ENCODE measurements at regions not wholly inside any gene's neighbourhood (a gene's known extent, or its start where the extent isn't known, plus 50 kb on each side); places are given as distances from the start of the nearest gene placed in this dataset.

DNA sequence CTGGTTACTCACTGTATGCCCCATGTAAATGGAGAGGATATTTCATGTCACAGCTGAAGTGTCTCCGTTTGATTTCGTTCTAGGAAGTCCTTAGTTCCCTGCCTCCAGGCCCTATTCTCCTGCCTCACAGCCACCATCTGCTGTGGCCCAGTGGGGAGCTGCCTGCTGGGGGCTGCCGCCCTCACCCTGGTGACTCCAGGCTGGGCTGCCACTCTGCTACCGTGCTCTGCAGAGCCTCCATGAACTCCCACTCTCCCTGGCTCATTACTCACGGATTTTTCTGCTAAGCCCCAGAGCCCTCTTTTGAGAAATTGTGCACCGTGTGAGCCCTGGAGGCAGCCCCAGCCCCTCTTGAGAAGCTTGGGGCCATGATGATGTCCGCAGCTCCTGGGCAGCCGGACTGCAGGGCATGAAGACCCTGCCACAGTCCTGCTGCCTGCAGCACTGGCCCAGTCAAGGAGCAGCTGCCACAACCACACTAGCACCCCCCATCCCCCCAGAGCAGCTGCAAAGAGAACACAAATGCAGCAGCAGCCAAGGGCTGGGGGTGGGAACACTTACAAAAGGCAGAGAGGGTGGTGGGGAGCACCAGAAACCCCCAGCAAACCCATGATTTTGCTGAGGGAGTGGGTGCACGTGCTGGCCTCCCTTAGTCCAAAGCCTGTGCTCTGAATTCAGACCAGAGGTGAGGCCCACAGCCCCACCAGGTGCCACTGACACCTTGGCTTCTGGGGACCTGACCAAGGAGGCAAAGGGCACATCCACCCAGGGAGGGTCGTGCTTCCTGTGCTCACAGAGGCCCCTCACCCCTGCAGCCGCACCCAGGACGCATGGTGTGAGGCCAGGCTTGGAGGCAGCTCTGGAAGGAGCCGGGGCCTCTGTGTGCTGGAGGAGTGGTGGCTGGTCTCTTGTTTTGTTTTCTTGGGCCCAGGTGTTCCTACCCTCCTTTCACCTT is 270.2 kb upstream of the RAB6C start:
- no peak overlapping the region for H3K9ac ChIP-seq (ENCODE audit: low read length in 5 of 5)

DNA sequence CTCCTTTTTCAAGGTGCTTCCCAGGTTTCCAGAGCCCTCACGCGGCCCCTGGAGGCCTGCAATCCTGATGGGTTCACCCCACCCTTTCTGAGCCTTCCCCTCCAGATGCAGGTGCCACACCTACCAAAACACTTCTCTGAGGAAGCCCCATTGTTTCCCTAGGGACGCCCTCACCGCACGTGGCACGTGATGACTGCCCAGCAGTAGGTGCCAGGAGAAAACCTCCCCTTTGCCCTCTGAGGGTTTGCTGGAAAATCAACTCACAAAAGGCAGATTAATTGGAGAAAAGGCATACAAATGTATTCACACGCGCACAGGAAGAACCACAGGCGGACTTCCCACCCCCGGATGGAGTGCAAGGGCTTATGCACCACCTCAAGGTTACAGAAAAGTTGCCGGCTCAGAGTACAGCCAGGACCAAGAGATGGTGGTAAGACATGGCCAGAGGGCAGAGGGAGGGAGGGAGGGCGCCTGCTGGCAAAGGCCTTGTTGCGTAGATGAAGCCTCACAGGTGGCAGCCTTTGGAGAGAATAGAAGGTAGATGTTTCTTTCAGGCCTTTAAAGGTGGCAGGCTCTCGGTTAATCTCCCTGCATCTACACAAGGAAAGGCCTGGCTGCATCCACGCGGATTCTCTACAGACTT is 269.4 kb upstream of the RAB6C start:
- Histone ChIP-seq H3K27ac (ENCODE audit: low read depth, low read length) (no peak overlapping the region), H3K36me3 (ENCODE audit: control insufficient read depth in 5 of 5, insufficient read depth in 5 of 5, low read length in 5 of 5) (no peaks in the 10 kb centered on the region), H3K27me3 (ENCODE audit: control insufficient read depth in 5 of 5, insufficient read depth in 4 of 5, low read length in 5 of 5) (peaks cover 0 to 4% (median 0%) of the 10 kb centered on the region in 5 donors), H3K9me3 (ENCODE audit: control insufficient read depth in 5 of 5, low read length in 5 of 5) (no peaks in the 10 kb centered on the region), H3K9ac (ENCODE audit: low read length in 5 of 5) (no peak overlapping the region), H3K4me1 (ENCODE audit: control insufficient read depth in 5 of 5, insufficient read depth in 5 of 5, low read length in 5 of 5) (peaks cover 0 to 10% (median 7%) of the 10 kb centered on the region in 5 donors), H3K4me3 (ENCODE audit: low read depth in 1 of 5, low read length in 5 of 5) (no peak overlapping the region)

More for the DNA sequence above, 270.2 kb upstream of the RAB6C start:
- Histone ChIP-seq H3K9me3 (ENCODE audit: control insufficient read depth in 5 of 5, low read length in 5 of 5) (no peaks in the 10 kb centered on the region), H3K4me3 (ENCODE audit: low read depth in 1 of 5, low read length in 5 of 5) (no peak overlapping the region), H3K27me3 (ENCODE audit: control insufficient read depth in 5 of 5, insufficient read depth in 4 of 5, low read length in 5 of 5) (peaks cover 0 to 4% (median 0%) of the 10 kb centered on the region in 5 donors), H3K4me1 (ENCODE audit: control insufficient read depth in 5 of 5, insufficient read depth in 5 of 5, low read length in 5 of 5) (peaks cover 0 to 10% (median 7%) of the 10 kb centered on the region in 5 donors), H3K36me3 (ENCODE audit: control insufficient read depth in 5 of 5, insufficient read depth in 5 of 5, low read length in 5 of 5) (no peaks in the 10 kb centered on the region), H3K27ac (ENCODE audit: low read depth, low read length) (no peak overlapping the region)

DNA sequence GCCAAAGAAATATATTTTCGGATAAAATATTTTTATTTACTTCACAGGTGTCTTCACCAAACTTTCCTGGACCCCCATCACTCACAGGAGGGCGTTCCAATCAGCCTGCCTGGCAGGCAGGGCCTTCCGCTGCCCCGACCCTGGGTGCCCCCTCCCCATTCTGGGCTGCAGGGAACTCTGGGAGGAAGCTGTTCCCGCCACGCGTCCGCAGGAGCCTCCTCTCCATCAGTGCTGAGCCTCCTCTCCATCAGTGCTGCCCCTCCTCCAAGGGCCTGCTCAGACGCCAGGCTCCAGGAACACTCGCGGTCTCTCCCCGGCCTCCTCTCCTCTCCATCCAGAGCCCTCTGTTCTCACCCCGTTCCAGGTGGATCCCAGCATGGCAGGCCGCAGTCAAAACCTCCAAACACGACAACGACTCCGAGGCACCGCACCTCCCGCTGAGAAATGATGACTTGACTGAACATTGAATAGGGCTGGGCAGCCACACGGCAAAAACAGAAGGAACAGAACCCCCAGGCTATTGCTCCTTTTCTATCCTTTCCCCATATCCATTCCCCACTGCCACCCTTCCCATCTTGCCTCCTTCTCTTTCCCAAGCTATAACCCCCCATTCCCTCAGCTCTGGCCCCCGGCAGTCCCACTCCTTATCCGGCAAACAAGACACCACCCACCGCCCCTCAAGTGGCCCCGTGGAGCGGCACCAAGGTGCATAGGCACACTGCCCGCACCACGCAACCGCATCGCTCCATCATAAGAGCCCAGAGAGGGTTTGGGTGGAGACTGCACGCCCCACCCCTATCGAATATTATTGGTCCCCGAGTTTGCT is 268.6 kb upstream of the RAB6C start:
- Histone ChIP-seq H3K4me1 (ENCODE audit: control insufficient read depth in 5 of 5, insufficient read depth in 5 of 5, low read length in 5 of 5) (peaks cover 0 to 10% (median 7%) of the 10 kb centered on the region in 5 donors), H3K27ac (ENCODE audit: low read depth, low read length) (no peak overlapping the region), H3K9me3 (ENCODE audit: control insufficient read depth in 5 of 5, low read length in 5 of 5) (no peaks in the 10 kb centered on the region), H3K9ac (ENCODE audit: low read length in 5 of 5) (no peak overlapping the region), H3K27me3 (ENCODE audit: control insufficient read depth in 5 of 5, insufficient read depth in 4 of 5, low read length in 5 of 5) (peaks cover 0 to 4% (median 0%) of the 10 kb centered on the region in 5 donors), H3K36me3 (ENCODE audit: control insufficient read depth in 5 of 5, insufficient read depth in 5 of 5, low read length in 5 of 5) (no peaks in the 10 kb centered on the region), H3K4me3 (ENCODE audit: low read depth in 1 of 5, low read length in 5 of 5) (no peak overlapping the region)

DNA sequence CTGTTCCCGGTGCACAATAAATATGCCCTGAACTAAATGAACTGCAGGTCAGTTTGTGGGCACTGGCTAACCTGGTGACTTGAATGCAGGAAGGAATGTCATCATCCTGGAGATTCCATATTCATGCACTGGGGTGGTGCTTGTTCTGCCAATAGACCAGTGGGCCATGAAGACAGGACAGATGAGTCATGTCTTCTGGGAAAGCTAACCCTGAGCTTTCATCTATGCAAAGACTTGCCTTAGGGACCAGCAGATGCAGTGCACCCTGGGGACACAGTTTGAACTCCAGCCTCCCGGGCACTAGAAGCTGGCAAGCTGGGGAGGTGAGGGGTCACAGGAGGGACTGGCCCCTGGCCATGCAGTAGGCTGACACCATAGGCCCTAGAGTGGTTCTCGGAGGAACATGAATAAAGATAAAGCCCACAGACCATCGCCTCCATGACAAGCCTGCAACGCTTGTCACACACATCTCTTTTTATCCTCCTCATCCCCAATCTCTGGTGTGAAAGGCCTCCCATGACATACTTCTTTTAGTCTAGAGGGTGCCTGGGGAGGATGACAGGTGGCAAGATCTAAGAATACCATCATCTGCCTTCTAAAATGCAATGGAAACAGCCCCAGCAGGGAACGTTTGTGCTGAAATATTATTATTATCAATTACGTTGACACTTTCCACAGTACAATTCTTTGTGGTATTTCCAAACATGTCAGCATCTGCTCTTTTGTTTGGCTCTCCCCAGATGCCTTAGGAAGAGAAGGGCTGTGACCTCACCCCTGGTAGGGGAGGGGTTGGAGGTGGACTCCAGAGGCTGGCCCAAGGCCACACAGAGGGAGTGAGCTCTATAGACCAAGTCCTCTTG is 267.4 kb upstream of the RAB6C start:
- Histone ChIP-seq H3K36me3 (ENCODE audit: control insufficient read depth in 5 of 5, insufficient read depth in 5 of 5, low read length in 5 of 5) (no peaks in the 10 kb centered on the region), H3K9ac (ENCODE audit: low read length in 5 of 5) (no peak overlapping the region), H3K4me3 (ENCODE audit: low read depth in 1 of 5, low read length in 5 of 5) (no peak overlapping the region), H3K4me1 (ENCODE audit: control insufficient read depth in 5 of 5, insufficient read depth in 5 of 5, low read length in 5 of 5) (peaks cover 0 to 10% (median 7%) of the 10 kb centered on the region in 5 donors), H3K9me3 (ENCODE audit: control insufficient read depth in 5 of 5, low read length in 5 of 5) (no peaks in the 10 kb centered on the region), H3K27me3 (ENCODE audit: control insufficient read depth in 5 of 5, insufficient read depth in 4 of 5, low read length in 5 of 5) (peaks cover 0 to 4% (median 4%) of the 10 kb centered on the region in 5 donors), H3K27ac (ENCODE audit: low read depth, low read length) (no peak overlapping the region)

DNA sequence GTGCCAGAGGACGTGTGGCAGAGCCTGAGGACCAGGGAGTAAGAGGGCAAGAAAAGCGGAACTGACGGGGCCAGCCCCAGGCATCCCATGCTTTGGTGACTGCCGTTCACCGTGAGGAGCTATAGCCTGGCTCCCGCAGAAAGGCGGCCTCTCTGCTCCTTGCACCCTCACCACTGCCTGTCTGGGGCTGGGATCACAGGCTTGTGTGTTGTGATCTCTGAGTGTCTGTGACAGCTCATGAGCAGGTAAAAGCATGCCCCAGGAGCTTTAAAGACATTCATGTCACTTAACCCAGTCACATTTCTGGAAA is 266.8 kb upstream of the RAB6C start:
- Histone ChIP-seq H3K36me3 (ENCODE audit: control insufficient read depth in 5 of 5, insufficient read depth in 5 of 5, low read length in 5 of 5) (no peaks in the 10 kb centered on the region), H3K9me3 (ENCODE audit: control insufficient read depth in 5 of 5, low read length in 5 of 5) (no peaks in the 10 kb centered on the region), H3K9ac (ENCODE audit: low read length in 5 of 5) (no peak overlapping the region), H3K27ac (ENCODE audit: low read depth, low read length) (no peak overlapping the region), H3K27me3 (ENCODE audit: control insufficient read depth in 5 of 5, insufficient read depth in 4 of 5, low read length in 5 of 5) (peaks cover 0 to 9% (median 4%) of the 10 kb centered on the region in 5 donors), H3K4me1 (ENCODE audit: control insufficient read depth in 5 of 5, insufficient read depth in 5 of 5, low read length in 5 of 5) (peaks cover 0 to 10% (median 7%) of the 10 kb centered on the region in 5 donors), H3K4me3 (ENCODE audit: low read depth in 1 of 5, low read length in 5 of 5) (no peak overlapping the region)

DNA sequence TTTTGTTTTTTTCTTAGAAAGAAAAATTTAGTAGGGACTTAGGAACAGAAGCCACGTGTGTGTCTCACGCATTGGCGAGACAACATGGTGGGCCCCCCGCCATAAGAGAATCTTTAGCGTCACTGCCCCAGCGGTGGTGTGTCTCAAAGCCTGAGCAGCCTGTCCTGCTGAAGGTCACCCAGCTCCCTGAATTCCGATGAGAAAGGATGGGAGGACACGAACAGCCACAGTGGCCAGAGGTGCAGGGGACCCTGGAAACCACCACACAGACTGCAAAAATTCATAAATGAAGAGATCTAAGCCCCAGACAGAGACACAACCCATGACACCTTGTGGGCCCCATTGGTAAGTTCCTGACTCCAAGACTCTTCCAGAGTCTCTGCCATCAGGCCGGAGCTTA is 266.1 kb upstream of the RAB6C start:
- Histone ChIP-seq H3K4me3 (ENCODE audit: low read depth in 1 of 5, low read length in 5 of 5) (no peak overlapping the region), H3K27ac (ENCODE audit: low read depth, low read length) (no peak overlapping the region), H3K4me1 (ENCODE audit: control insufficient read depth in 5 of 5, insufficient read depth in 5 of 5, low read length in 5 of 5) (peaks cover 0 to 10% (median 7%) of the 10 kb centered on the region in 5 donors), H3K36me3 (ENCODE audit: control insufficient read depth in 5 of 5, insufficient read depth in 5 of 5, low read length in 5 of 5) (no peaks in the 10 kb centered on the region), H3K9ac (ENCODE audit: low read length in 5 of 5) (no peak overlapping the region), H3K27me3 (ENCODE audit: control insufficient read depth in 5 of 5, insufficient read depth in 4 of 5, low read length in 5 of 5) (peaks cover 0 to 12% (median 4%) of the 10 kb centered on the region in 5 donors), H3K9me3 (ENCODE audit: control insufficient read depth in 5 of 5, low read length in 5 of 5) (no peaks in the 10 kb centered on the region)

DNA sequence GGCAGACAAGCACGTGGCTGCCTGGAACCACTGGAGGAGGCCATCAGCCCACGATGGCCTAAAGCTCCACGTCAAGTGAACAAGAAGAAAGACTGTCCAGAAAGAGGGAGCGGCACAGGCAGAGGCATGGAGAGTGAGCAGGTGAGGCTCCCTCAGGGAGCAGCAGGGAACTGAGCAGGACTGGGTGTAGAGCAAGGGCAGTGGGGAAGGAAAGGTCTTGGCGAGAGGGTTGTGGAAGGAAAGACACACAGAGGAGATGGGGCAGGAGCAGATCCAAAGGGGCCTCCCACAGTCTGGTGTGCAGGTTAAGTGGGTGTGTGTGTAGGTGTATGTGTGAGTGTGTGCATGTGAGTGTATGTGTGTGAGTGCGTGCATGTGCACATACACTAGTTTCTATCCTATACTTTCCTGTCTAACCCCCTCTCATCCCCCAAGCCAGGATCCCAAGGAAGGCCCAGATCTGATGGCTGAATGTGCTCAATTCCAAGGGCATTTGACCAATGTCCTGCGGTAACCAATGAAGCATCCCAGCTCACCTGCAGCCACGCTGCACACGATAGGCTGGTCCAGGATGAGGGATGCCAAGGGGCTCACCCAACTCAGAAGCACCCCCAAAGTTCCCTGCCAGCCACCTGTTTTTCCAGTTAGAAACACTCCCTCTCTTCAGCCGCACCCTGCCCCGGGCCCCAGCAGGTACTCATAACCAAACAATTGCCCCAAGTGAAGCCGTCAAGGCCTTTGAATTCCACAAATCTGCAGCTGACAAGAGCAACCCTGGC is 262.5 kb upstream of the RAB6C start:
- peaks cover 0 to 4% (median 2%) of the 10 kb centered on the region in 5 donors for H3K4me1 ChIP-seq (ENCODE audit: control insufficient read depth in 5 of 5, insufficient read depth in 5 of 5, low read length in 5 of 5)
- H3K36me3 ChIP-seq (ENCODE audit: control insufficient read depth in 5 of 5, insufficient read depth in 5 of 5, low read length in 5 of 5), result no peaks in the 10 kb centered on the region
- H3K27me3 ChIP-seq (ENCODE audit: control insufficient read depth in 5 of 5, insufficient read depth in 4 of 5, low read length in 5 of 5), result peaks cover 0 to 12% (median 3%) of the 10 kb centered on the region in 5 donors
- no peaks in the 10 kb centered on the region for H3K9me3 ChIP-seq (ENCODE audit: control insufficient read depth in 5 of 5, low read length in 5 of 5)
- H3K27ac ChIP-seq (ENCODE audit: low read depth, low read length), result no peak overlapping the region
- no peak overlapping the region for H3K4me3 ChIP-seq (ENCODE audit: low read depth in 1 of 5, low read length in 5 of 5)
- H3K9ac ChIP-seq (ENCODE audit: low read length in 5 of 5), result no peak overlapping the region

DNA sequence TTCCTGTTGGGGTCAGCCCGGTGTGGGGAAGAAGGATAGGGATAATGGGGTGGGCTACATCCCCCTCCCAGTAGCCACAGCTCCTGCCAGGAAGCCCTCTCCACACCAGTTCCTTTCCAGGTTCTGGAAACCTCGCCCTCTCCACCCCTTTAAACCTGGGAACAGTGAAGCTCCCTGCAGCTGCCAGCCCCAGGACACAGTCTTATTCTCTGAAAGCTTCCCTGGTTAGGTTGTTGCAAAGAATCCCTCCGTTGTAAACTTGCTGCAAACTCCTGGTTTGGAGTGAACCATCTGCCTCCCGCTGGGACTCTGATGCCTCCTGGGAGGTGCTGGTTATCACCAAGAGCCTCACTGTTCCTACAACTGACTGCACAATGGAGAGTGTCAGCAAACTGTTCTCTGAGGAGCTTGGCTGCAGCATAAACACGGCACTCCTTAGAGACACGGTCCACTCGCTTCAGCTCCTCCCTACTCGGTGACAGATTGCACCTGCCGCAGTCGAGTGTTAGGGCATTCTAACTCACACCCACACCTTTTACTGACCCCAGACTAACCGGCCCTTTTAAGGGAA is 261.8 kb upstream of the RAB6C start:
- Histone ChIP-seq H3K4me1 (ENCODE audit: control insufficient read depth in 5 of 5, insufficient read depth in 5 of 5, low read length in 5 of 5) (no peaks in the 10 kb centered on the region), H3K36me3 (ENCODE audit: control insufficient read depth in 5 of 5, insufficient read depth in 5 of 5, low read length in 5 of 5) (no peaks in the 10 kb centered on the region), H3K27me3 (ENCODE audit: control insufficient read depth in 5 of 5, insufficient read depth in 4 of 5, low read length in 5 of 5) (peaks cover 0 to 12% (median 3%) of the 10 kb centered on the region in 5 donors), H3K4me3 (ENCODE audit: low read depth in 1 of 5, low read length in 5 of 5) (no peak overlapping the region), H3K9ac (ENCODE audit: low read length in 5 of 5) (no peak overlapping the region), H3K9me3 (ENCODE audit: control insufficient read depth in 5 of 5, low read length in 5 of 5) (no peaks in the 10 kb centered on the region), H3K27ac (ENCODE audit: low read depth, low read length) (no peak overlapping the region)
